ENCODE measurements at regions not wholly inside any gene's neighbourhood (a gene's known extent, or its start where the extent isn't known, plus 50 kb on each side); places are given as distances from the start of the nearest gene placed in this dataset.

GRCh38 chr7:25752967-25753791 lies 398.8 kb upstream of the NFE2L3 start:
- DNase-seq (ENCODE audit: low spot score): peak; percentile 34

- DNase-seq (ENCODE audit: low spot score): no peak
These were observed 398.2 kb upstream of the NFE2L3 start for GRCh38 chr7:25753837-25754236.

- DNase-seq (ENCODE audit: low spot score): no peak
These were observed 397.7 kb upstream of the NFE2L3 start for GRCh38 chr7:25754333-25754732.

- no peak for DNase-seq (ENCODE audit: low spot score)
These were observed 397.2 kb upstream of the NFE2L3 start for GRCh38 chr7:25754751-25755150.

GRCh38 chr7:25756601-25757000 lies 395.4 kb upstream of the NFE2L3 start:
- no peak for DNase-seq (ENCODE audit: low spot score)

GRCh38 chr7:25758559-25758958 lies 393.4 kb upstream of the NFE2L3 start:
- DNase-seq (ENCODE audit: low spot score): no peak

GRCh38 chr7:25759286-25759685 lies 392.7 kb upstream of the NFE2L3 start:
- DNase-seq (ENCODE audit: low spot score): no peak

- DNase-seq (ENCODE audit: low spot score): no peak
These were observed 392.2 kb upstream of the NFE2L3 start for GRCh38 chr7:25759748-25760147.

GRCh38 chr7:25762511-25763462 lies 389.2 kb upstream of the NFE2L3 start:
- no peak for DNase-seq (ENCODE audit: low spot score)

- no peak for DNase-seq (ENCODE audit: low spot score)
These were observed 388.5 kb upstream of the NFE2L3 start for GRCh38 chr7:25763463-25763860.

- no peak for DNase-seq (ENCODE audit: low spot score)
These were observed 386.8 kb upstream of the NFE2L3 start for GRCh38 chr7:25765110-25765655.

GRCh38 chr7:25770235-25770634 lies 381.8 kb upstream of the NFE2L3 start:
- no peak for DNase-seq (ENCODE audit: low spot score)

GRCh38 chr7:25770670-25771069 lies 381.3 kb upstream of the NFE2L3 start:
- no peak for DNase-seq (ENCODE audit: low spot score)

- DNase-seq (ENCODE audit: low spot score): no peak
These were observed 380.5 kb upstream of the NFE2L3 start for GRCh38 chr7:25771491-25771890.

- DNase-seq (ENCODE audit: low spot score): no peak
These were observed 379.2 kb upstream of the NFE2L3 start for GRCh38 chr7:25772802-25773201.

GRCh38 chr7:25774675-25775074 lies 377.3 kb upstream of the NFE2L3 start:
- no peak for DNase-seq (ENCODE audit: low spot score)

- DNase-seq (ENCODE audit: low spot score): no peak
These were observed 376.4 kb upstream of the NFE2L3 start for GRCh38 chr7:25775570-25775969.

GRCh38 chr7:25775999-25776743 lies 375.8 kb upstream of the NFE2L3 start:
- no peak for DNase-seq (ENCODE audit: low spot score)

- DNase-seq (ENCODE audit: low spot score): no peak
These were observed 375.3 kb upstream of the NFE2L3 start for GRCh38 chr7:25776744-25777123.

- DNase-seq (ENCODE audit: low spot score): no peak
These were observed 373.9 kb upstream of the NFE2L3 start for GRCh38 chr7:25777969-25778708.

- no peak for DNase-seq (ENCODE audit: low spot score)
These were observed 372.9 kb upstream of the NFE2L3 start for GRCh38 chr7:25779002-25779546.
